HEK293 (cell line): ENCODE measurements at regions not wholly inside any gene's neighbourhood (a gene's known extent, or its start where the extent isn't known, plus 50 kb on each side); places are given as distances from the start of the nearest gene placed in this dataset.

ENCODE experiments used
- GLIS2 ChIP-seq: fragments of 450-650 bp; formaldehyde crosslinking; IDR thresholded peaks from 2 replicates; pipeline ENCODE4 v1.5.1; 2016; ENCODE audit warnings: missing biosample characterization, missing genetic modification characterization
- YY1 ChIP-seq: fragments of 450-650 bp; formaldehyde crosslinking; IDR thresholded peaks from 2 replicates; pipeline ENCODE4 v1.5.1; 2018; ENCODE audit warnings: missing biosample characterization, missing genetic modification characterization
- ZNF174 ChIP-seq: fragments of 450-650 bp; formaldehyde crosslinking; IDR thresholded peaks from 2 replicates; pipeline ENCODE4 v1.5.0; 2017; ENCODE audit warnings: missing biosample characterization, mild to moderate bottlenecking, missing genetic modification characterization
- ZNF549 ChIP-seq: fragments of 450-650 bp; IDR thresholded peaks from 2 replicates; pipeline ENCODE4 v1.5.1; 2018; ENCODE audit warnings: missing biosample characterization, missing genetic modification characterization, mild to moderate bottlenecking, inconsistent platforms, moderate library complexity
- TF ChIP-seq, protein P1 (sequence below): fragments of 450-650 bp; formaldehyde crosslinking; IDR thresholded peaks from 2 replicates; pipeline ENCODE4 v1.5.1; 2016; ENCODE audit warnings: missing biosample characterization, missing genetic modification characterization
- TF ChIP-seq, protein P2 (sequence below): fragments of 450-650 bp; formaldehyde crosslinking; IDR thresholded peaks from 2 replicates; pipeline ENCODE4 v1.5.1; 2016; ENCODE audit warnings: missing biosample characterization, missing genetic modification characterization
- TF ChIP-seq, protein P3 (sequence below): sonication (generic); formaldehyde crosslinking; IDR thresholded peaks from 2 replicates; pipeline ENCODE4 v1.8.1; 2022; ENCODE audit warnings: mild to moderate bottlenecking, moderate library complexity, missing genetic modification reagents
- TF ChIP-seq, protein P4 (sequence below): fragments of 450-650 bp; formaldehyde crosslinking; IDR thresholded peaks from 2 replicates; pipeline ENCODE4 v1.5.1; 2016; ENCODE audit warnings: missing biosample characterization, missing genetic modification characterization
- TF ChIP-seq, protein P5 (sequence below): fragments of 450-650 bp; formaldehyde crosslinking; IDR thresholded peaks from 2 replicates; pipeline ENCODE4 v1.5.1; 2017; ENCODE audit warnings: missing biosample characterization, missing genetic modification characterization

DNA sequence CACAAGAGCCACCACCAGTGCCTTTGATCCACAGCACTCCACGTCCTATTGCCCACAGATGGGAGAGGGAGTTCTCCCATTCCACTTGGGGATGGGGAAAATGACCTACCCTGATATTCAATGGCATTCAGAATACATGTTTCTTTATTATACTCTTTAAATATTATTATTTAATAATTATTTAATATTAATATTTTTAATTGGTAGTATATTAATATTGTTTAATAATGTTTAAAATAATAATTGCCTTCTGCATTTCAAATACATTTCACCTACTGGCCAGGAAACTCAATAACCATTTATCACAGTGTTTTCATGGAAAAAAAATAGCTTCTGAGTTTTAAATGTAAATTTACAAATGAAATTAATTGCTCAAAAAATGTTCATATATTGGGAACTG lies 127.4 kb upstream of the G2E3 start:
- TF ChIP-seq, protein P1, sequence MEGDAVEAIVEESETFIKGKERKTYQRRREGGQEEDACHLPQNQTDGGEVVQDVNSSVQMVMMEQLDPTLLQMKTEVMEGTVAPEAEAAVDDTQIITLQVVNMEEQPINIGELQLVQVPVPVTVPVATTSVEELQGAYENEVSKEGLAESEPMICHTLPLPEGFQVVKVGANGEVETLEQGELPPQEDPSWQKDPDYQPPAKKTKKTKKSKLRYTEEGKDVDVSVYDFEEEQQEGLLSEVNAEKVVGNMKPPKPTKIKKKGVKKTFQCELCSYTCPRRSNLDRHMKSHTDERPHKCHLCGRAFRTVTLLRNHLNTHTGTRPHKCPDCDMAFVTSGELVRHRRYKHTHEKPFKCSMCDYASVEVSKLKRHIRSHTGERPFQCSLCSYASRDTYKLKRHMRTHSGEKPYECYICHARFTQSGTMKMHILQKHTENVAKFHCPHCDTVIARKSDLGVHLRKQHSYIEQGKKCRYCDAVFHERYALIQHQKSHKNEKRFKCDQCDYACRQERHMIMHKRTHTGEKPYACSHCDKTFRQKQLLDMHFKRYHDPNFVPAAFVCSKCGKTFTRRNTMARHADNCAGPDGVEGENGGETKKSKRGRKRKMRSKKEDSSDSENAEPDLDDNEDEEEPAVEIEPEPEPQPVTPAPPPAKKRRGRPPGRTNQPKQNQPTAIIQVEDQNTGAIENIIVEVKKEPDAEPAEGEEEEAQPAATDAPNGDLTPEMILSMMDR (tag by site-specific recombination), result no peak
- TF ChIP-seq ZNF549 (tag by site-specific recombination) (no peak), GLIS2 (tag by site-specific recombination) (no peak), YY1 (no peak), ZNF174 (no peak)
- TF ChIP-seq, protein P2, sequence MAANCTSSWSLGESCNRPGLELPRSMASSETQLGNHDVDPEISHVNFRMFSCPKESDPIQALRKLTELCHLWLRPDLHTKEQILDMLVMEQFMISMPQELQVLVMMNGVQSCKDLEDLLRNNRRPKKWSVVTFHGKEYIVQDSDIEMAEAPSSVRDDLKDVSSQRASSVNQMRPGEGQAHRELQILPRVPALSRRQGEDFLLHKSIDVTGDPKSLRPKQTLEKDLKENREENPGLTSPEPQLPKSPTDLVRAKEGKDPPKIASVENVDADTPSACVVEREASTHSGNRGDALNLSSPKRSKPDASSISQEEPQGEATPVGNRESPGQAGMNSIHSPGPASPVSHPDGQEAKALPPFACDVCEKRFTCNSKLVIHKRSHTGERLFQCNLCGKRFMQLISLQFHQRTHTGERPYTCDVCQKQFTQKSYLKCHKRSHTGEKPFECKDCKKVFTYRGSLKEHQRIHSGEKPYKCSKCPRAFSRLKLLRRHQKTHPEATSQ (tag by site-specific recombination), result no peak
- TF ChIP-seq, protein P3, sequence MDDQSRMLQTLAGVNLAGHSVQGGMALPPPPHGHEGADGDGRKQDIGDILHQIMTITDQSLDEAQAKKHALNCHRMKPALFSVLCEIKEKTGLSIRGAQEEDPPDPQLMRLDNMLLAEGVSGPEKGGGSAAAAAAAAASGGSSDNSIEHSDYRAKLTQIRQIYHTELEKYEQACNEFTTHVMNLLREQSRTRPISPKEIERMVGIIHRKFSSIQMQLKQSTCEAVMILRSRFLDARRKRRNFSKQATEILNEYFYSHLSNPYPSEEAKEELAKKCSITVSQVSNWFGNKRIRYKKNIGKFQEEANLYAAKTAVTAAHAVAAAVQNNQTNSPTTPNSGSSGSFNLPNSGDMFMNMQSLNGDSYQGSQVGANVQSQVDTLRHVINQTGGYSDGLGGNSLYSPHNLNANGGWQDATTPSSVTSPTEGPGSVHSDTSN (CRISPR knock-in tag), result no peak
- TF ChIP-seq, protein P4, sequence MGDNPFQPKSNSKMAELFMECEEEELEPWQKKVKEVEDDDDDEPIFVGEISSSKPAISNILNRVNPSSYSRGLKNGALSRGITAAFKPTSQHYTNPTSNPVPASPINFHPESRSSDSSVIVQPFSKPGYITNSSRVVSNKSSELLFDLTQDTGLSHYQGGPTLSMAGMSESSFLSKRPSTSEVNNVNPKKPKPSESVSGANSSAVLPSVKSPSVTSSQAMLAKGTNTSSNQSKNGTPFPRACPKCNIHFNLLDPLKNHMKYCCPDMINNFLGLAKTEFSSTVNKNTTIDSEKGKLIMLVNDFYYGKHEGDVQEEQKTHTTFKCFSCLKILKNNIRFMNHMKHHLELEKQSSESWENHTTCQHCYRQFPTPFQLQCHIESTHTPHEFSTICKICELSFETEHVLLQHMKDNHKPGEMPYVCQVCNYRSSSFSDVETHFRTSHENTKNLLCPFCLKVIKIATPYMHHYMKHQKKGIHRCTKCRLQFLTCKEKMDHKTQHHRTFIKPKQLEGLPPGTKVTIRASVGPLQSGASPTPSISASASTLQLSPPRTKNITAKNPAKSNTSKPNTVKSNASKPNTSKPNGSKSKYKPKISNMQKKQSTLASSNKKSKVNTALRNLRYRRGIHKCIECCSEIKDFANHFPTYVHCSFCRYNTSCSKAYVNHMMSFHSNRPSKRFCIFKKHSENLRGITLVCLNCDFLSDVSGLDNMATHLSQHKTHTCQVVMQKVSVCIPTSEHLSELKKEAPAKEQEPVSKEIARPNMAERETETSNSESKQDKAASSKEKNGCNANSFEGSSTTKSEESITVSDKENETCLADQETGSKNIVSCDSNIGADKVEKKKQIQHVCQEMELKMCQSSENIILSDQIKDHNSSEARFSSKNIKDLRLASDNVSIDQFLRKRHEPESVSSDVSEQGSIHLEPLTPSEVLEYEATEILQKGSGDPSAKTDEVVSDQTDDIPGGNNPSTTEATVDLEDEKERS (tag by site-specific recombination), result no peak
- TF ChIP-seq, protein P5, sequence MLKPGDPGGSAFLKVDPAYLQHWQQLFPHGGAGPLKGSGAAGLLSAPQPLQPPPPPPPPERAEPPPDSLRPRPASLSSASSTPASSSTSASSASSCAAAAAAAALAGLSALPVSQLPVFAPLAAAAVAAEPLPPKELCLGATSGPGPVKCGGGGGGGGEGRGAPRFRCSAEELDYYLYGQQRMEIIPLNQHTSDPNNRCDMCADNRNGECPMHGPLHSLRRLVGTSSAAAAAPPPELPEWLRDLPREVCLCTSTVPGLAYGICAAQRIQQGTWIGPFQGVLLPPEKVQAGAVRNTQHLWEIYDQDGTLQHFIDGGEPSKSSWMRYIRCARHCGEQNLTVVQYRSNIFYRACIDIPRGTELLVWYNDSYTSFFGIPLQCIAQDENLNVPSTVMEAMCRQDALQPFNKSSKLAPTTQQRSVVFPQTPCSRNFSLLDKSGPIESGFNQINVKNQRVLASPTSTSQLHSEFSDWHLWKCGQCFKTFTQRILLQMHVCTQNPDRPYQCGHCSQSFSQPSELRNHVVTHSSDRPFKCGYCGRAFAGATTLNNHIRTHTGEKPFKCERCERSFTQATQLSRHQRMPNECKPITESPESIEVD (tag by site-specific recombination), result no peak
